GM19023 (cell line): ENCODE measurements at regions not wholly inside any gene's neighbourhood (a gene's known extent, or its start where the extent isn't known, plus 50 kb on each side); places are given as distances from the start of the nearest gene placed in this dataset.
A peak's percentile ranks its signal among the peaks of the same experiment; 100 is the strongest.

Experiments
- ATAC-seq: cut with Tn5 transposase; IDR thresholded peaks from one replicate; pipeline ENCODE4 v1.9.1; 2021; ENCODE audit warnings: mild to moderate bottlenecking, moderate library complexity; ENCODE audit not compliant: unreplicated experiment

GRCh38 chr6:156167625-156168071 is 609.5 kb upstream of the ARID1B start:
- no peak for ATAC-seq

- ATAC-seq: no peak
These were observed 610.1 kb upstream of the ARID1B start for GRCh38 chr6:156167016-156167624.

GRCh38 chr6:156166093-156166492 is 611.1 kb upstream of the ARID1B start:
- no peak for ATAC-seq

GRCh38 chr6:156164701-156165452 is 612.3 kb upstream of the ARID1B start:
- no peak for ATAC-seq

GRCh38 chr6:156163311-156163710 is 613.9 kb upstream of the ARID1B start:
- no peak for ATAC-seq

- ATAC-seq: no peak
These were observed 615.7 kb upstream of the ARID1B start for GRCh38 chr6:156161471-156161870.

- ATAC-seq: no peak
These were observed 616.4 kb upstream of the ARID1B start for GRCh38 chr6:156160795-156161165.

GRCh38 chr6:156160007-156160794 is 617.0 kb upstream of the ARID1B start:
- ATAC-seq: no peak

- no peak for ATAC-seq
These were observed 622.3 kb upstream of the ARID1B start for GRCh38 chr6:156154896-156155295.

- ATAC-seq: no peak
These were observed 626.8 kb upstream of the ARID1B start for GRCh38 chr6:156150391-156150790.

- no peak for ATAC-seq
These were observed 630.3 kb upstream of the ARID1B start for GRCh38 chr6:156146891-156147290.

GRCh38 chr6:156131221-156131903 is 645.8 kb upstream of the ARID1B start:
- peak; percentile 98 for ATAC-seq

- ATAC-seq: no peak
These were observed 650.6 kb upstream of the ARID1B start for GRCh38 chr6:156126535-156126934.

GRCh38 chr6:156125844-156126243 is 651.3 kb upstream of the ARID1B start:
- ATAC-seq: no peak

- no peak for ATAC-seq
These were observed 653.4 kb upstream of the ARID1B start for GRCh38 chr6:156123731-156124130.

GRCh38 chr6:156121973-156122372 is 655.2 kb upstream of the ARID1B start:
- ATAC-seq: no peak

GRCh38 chr6:156114541-156114940 is 658.9 kb upstream of the NOX3 start:
- no peak for ATAC-seq

GRCh38 chr6:156113631-156114030 is 658.0 kb upstream of the NOX3 start:
- ATAC-seq: no peak

- no peak for ATAC-seq
These were observed 656.3 kb upstream of the NOX3 start for GRCh38 chr6:156111913-156112312.

GRCh38 chr6:156110249-156110648 is 654.6 kb upstream of the NOX3 start:
- no peak for ATAC-seq

- no peak for ATAC-seq
These were observed 654.1 kb upstream of the NOX3 start for GRCh38 chr6:156109713-156110112.
